SH-SY5Y (cell line): ENCODE measurements at regions not wholly inside any gene's neighbourhood (a gene's known extent, or its start where the extent isn't known, plus 50 kb on each side); places are given as distances from the start of the nearest gene placed in this dataset.

Experiments used
- GATA2 ChIP-seq: IDR thresholded peaks from 2 replicates; pipeline ENCODE4 v1.6.1; 2011; ENCODE audit warnings: mild to moderate bottlenecking, low read depth, low read length
- GATA3 ChIP-seq: IDR thresholded peaks from 2 replicates; pipeline ENCODE4 v1.6.1; 2011; ENCODE audit warnings: low read depth, mild to moderate bottlenecking, low read length, moderate library complexity

DNA sequence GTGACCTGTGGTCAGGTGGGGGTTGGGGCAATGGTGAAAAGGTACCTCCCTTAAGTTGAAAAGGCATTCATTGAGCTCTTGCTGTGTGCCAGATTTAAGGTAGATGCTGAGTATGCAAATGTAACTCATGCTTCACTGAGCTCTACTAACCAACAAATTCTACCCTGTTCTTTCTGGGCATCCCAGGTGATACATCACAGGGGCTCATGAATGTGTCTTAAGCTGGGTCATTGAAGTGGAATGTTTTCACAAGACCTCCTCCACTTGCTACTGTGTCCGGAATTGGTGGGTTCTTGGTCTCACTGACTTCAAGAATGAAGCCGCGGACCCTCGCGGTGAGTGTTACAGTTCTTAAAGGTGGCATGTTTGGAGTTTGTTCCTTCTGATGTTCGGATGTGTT lies 362.8 kb upstream of the ZNF462 start:
- no peak for TF ChIP-seq GATA3
- TF ChIP-seq GATA2: no peak
